ENCODE measurements at regions not wholly inside any gene's neighbourhood (a gene's known extent, or its start where the extent isn't known, plus 50 kb on each side); places are given as distances from the start of the nearest gene placed in this dataset.
"Not testable (repeated sequence)": the region's sequence is repeated elsewhere in the genome, so short reads cannot be mapped to it uniquely, and the experiment has no call there.

- DNase-seq = no peak
Observed at GRCh38 chr5:113652161-113652560, 138.7 kb downstream of the YTHDC2 start.

GRCh38 chr5:113654828-113655227, 141.3 kb downstream of the YTHDC2 start:
- DNase-seq = no peak

GRCh38 chr5:113660206-113660605, 146.7 kb downstream of the YTHDC2 start:
- no peak for DNase-seq

- peak in 2 of 58 donors; percentile 12 to 17 for DNase-seq
Observed at GRCh38 chr5:113660706-113661250, 147.3 kb downstream of the YTHDC2 start.

GRCh38 chr5:113663879-113664541, 150.5 kb downstream of the YTHDC2 start:
- DNase-seq = no peak

GRCh38 chr5:113673041-113673440, 159.5 kb downstream of the YTHDC2 start:
- no peak for DNase-seq

GRCh38 chr5:113675166-113675565, 161.7 kb downstream of the YTHDC2 start:
- DNase-seq = no peak

GRCh38 chr5:113678202-113678601, 164.7 kb downstream of the YTHDC2 start:
- no peak for DNase-seq

- peak in 20 of 58 donors; percentile 1 to 33 (median 8) for DNase-seq
Observed at GRCh38 chr5:113678924-113679575, 165.6 kb downstream of the YTHDC2 start.

- DNase-seq = no peak
Observed at GRCh38 chr5:113680534-113680933, 167.0 kb downstream of the YTHDC2 start.

GRCh38 chr5:113682497-113683136, 169.1 kb downstream of the YTHDC2 start:
- peak in 1 of 58 donors; percentile 3 for DNase-seq

GRCh38 chr5:113683211-113683610, 169.7 kb downstream of the YTHDC2 start:
- DNase-seq = no peak

GRCh38 chr5:113686599-113686998, 173.1 kb downstream of the YTHDC2 start:
- no peak for DNase-seq

- no peak for DNase-seq
Observed at GRCh38 chr5:113689647-113690046, 176.2 kb downstream of the YTHDC2 start.

- peak in 1 of 58 donors; percentile 18 for DNase-seq
Observed at GRCh38 chr5:113692466-113692865, 179.0 kb downstream of the YTHDC2 start.

GRCh38 chr5:113692891-113693457, 179.5 kb downstream of the YTHDC2 start:
- peak in 15 of 58 donors; percentile 0 to 42 (median 6) for DNase-seq

- peak in 2 of 58 donors; percentile 3 to 4 for DNase-seq
Observed at GRCh38 chr5:113693701-113694100, 180.2 kb downstream of the YTHDC2 start.

- DNase-seq = no peak
Observed at GRCh38 chr5:113694576-113694975, 181.1 kb downstream of the YTHDC2 start.

GRCh38 chr5:113703266-113703665, 189.8 kb downstream of the YTHDC2 start:
- DNase-seq = no peak

- no peak for DNase-seq
Observed at GRCh38 chr5:113705657-113706056, 192.2 kb downstream of the YTHDC2 start.

GRCh38 chr5:113713051-113713450, 199.6 kb downstream of the YTHDC2 start:
- DNase-seq = no peak

- not testable (repeated sequence) for DNase-seq
Observed at GRCh38 chr5:113715921-113716320, 202.4 kb downstream of the YTHDC2 start.

Measured in anterior cingulate cortex (tissue), 58 donors.